ENCODE measurements at regions not wholly inside any gene's neighbourhood (a gene's known extent, or its start where the extent isn't known, plus 50 kb on each side); places are given as distances from the start of the nearest gene placed in this dataset.

GRCh38 chr14:101453225-101453624, 108.1 kb upstream of the DIO3 start:
- DNase-seq (ENCODE audit: low read depth) = no peak

- no peak for DNase-seq (ENCODE audit: low read depth)
Measured at GRCh38 chr14:101454229-101454628, 107.1 kb upstream of the DIO3 start.

- no peak for DNase-seq (ENCODE audit: low read depth)
Measured at GRCh38 chr14:101456246-101457175, 104.8 kb upstream of the DIO3 start.

GRCh38 chr14:101457301-101457935, 103.9 kb upstream of the DIO3 start:
- no peak for DNase-seq (ENCODE audit: low read depth)

- no peak for DNase-seq (ENCODE audit: low read depth)
Measured at GRCh38 chr14:101457936-101458740, 103.2 kb upstream of the DIO3 start.

GRCh38 chr14:101458741-101459550, 102.3 kb upstream of the DIO3 start:
- DNase-seq (ENCODE audit: low read depth) = no peak

- DNase-seq (ENCODE audit: low read depth) = no peak
Measured at GRCh38 chr14:101459551-101459900, 101.8 kb upstream of the DIO3 start.

- DNase-seq (ENCODE audit: low read depth) = no peak
Measured at GRCh38 chr14:101460521-101460920, 100.8 kb upstream of the DIO3 start.

GRCh38 chr14:101460986-101461750, 100.1 kb upstream of the DIO3 start:
- DNase-seq (ENCODE audit: low read depth) = no peak

GRCh38 chr14:101461891-101462290, 99.4 kb upstream of the DIO3 start:
- no peak for DNase-seq (ENCODE audit: low read depth)

- DNase-seq (ENCODE audit: low read depth) = no peak
Measured at GRCh38 chr14:101462726-101463565, 98.3 kb upstream of the DIO3 start.

- DNase-seq (ENCODE audit: low read depth) = no peak
Measured at GRCh38 chr14:101463566-101464171, 97.6 kb upstream of the DIO3 start.

GRCh38 chr14:101464310-101464983, 96.8 kb upstream of the DIO3 start:
- no peak for DNase-seq (ENCODE audit: low read depth)

GRCh38 chr14:101464984-101465794, 96.1 kb upstream of the DIO3 start:
- DNase-seq (ENCODE audit: low read depth) = no peak

- no peak for DNase-seq (ENCODE audit: low read depth)
Measured at GRCh38 chr14:101465795-101466448, 95.4 kb upstream of the DIO3 start.

GRCh38 chr14:101466456-101467180, 94.7 kb upstream of the DIO3 start:
- no peak for DNase-seq (ENCODE audit: low read depth)

Measured in stimulated activated CD8-positive, alpha-beta memory T cell treated with anti-CD3 and anti-CD28 coated beads, Interleukin-12 subunit alpha, Interleukin-12 subunit beta, amount 100 ng/mL, for 4 hours (primary cell).